Neural progenitor cell (in vitro differentiated cells): ENCODE measurements at regions not wholly inside any gene's neighbourhood (a gene's known extent, or its start where the extent isn't known, plus 50 kb on each side); places are given as distances from the start of the nearest gene placed in this dataset.
"Not testable (repeated sequence)": the region's sequence is repeated elsewhere in the genome, so short reads cannot be mapped to it uniquely, and the experiment has no call there.

Source experiments
- CTCF ChIP-seq: fragments of 200-600 bp; sonication (generic); IDR thresholded peaks from 2 replicates; pipeline ENCODE4 v1.5.1; 2017; ENCODE audit warnings: antibody characterized with exemption, mild to moderate bottlenecking
- EZH2 ChIP-seq: fragments of 200-600 bp; sonication (generic); IDR thresholded peaks from 2 replicates; pipeline ENCODE4 v1.6.1; 2017; ENCODE audit warnings: antibody characterized with exemption, mild to moderate bottlenecking, moderate library complexity
- EZH2phosphoT487 ChIP-seq: fragments of 200-600 bp; sonication (generic); IDR thresholded peaks from 2 replicates; pipeline ENCODE4 v1.6.1; 2017; ENCODE audit warnings: antibody characterized with exemption

GRCh38 chr4:22609951-22610525 is 82.7 kb upstream of the GBA3 start:
- not testable (repeated sequence) for TF ChIP-seq CTCF, EZH2phosphoT487, EZH2
